HG03135 (cell line): ENCODE measurements at regions not wholly inside any gene's neighbourhood (a gene's known extent, or its start where the extent isn't known, plus 50 kb on each side); places are given as distances from the start of the nearest gene placed in this dataset.
A peak's percentile ranks its signal among the peaks of the same experiment; 100 is the strongest.

ENCODE experiments used
- ATAC-seq: cut with Tn5 transposase; IDR thresholded peaks from one replicate; pipeline ENCODE4 v1.9.1; 2021; ENCODE audit warnings: mild to moderate bottlenecking, moderate library complexity; ENCODE audit not compliant: unreplicated experiment

GRCh38 chr5:164741376-164741775 lies 1236.0 kb downstream of the MAT2B start:
- peak; percentile 24 for ATAC-seq

GRCh38 chr5:164742025-164742424 lies 1236.6 kb downstream of the MAT2B start:
- peak; percentile 92 for ATAC-seq

- ATAC-seq = no peak
Measured at GRCh38 chr5:164746723-164747122, 1241.3 kb downstream of the MAT2B start.

GRCh38 chr5:164747371-164747770 lies 1242.0 kb downstream of the MAT2B start:
- no peak for ATAC-seq

GRCh38 chr5:164748861-164749260 lies 1243.4 kb downstream of the MAT2B start:
- ATAC-seq = peak; percentile 96

- no peak for ATAC-seq
Measured at GRCh38 chr5:164753434-164753833, 1248.0 kb downstream of the MAT2B start.

GRCh38 chr5:164763206-164763605 lies 1257.8 kb downstream of the MAT2B start:
- ATAC-seq = no peak

- ATAC-seq = no peak
Measured at GRCh38 chr5:164772122-164772521, 1266.7 kb downstream of the MAT2B start.

GRCh38 chr5:164784230-164784629 lies 1278.8 kb downstream of the MAT2B start:
- ATAC-seq = no peak

- ATAC-seq = no peak
Measured at GRCh38 chr5:164798110-164798509, 1292.7 kb downstream of the MAT2B start.

GRCh38 chr5:164799391-164799790 lies 1294.0 kb downstream of the MAT2B start:
- ATAC-seq = no peak

GRCh38 chr5:164801910-164802309 lies 1296.5 kb downstream of the MAT2B start:
- ATAC-seq = no peak

- ATAC-seq = peak; percentile 62
Measured at GRCh38 chr5:164809821-164810220, 1304.4 kb downstream of the MAT2B start.

- ATAC-seq = no peak
Measured at GRCh38 chr5:164818445-164818844, 1313.0 kb downstream of the MAT2B start.

- no peak for ATAC-seq
Measured at GRCh38 chr5:164824671-164825070, 1319.3 kb downstream of the MAT2B start.

- ATAC-seq = no peak
Measured at GRCh38 chr5:164832516-164832915, 1327.1 kb downstream of the MAT2B start.

- ATAC-seq = no peak
Measured at GRCh38 chr5:164844348-164844747, 1338.9 kb downstream of the MAT2B start.

GRCh38 chr5:164860896-164861295 lies 1355.5 kb downstream of the MAT2B start:
- ATAC-seq = no peak

GRCh38 chr5:164861610-164862009 lies 1356.2 kb downstream of the MAT2B start:
- ATAC-seq = no peak

- ATAC-seq = no peak
Measured at GRCh38 chr5:164868761-164869160, 1363.3 kb downstream of the MAT2B start.

GRCh38 chr5:164869325-164869724 lies 1363.9 kb downstream of the MAT2B start:
- ATAC-seq = no peak

GRCh38 chr5:164876793-164877192 lies 1371.4 kb downstream of the MAT2B start:
- ATAC-seq = no peak

- no peak for ATAC-seq
Measured at GRCh38 chr5:164881442-164881841, 1376.0 kb downstream of the MAT2B start.

GRCh38 chr5:164885179-164885578 lies 1379.8 kb downstream of the MAT2B start:
- ATAC-seq = no peak
